IMR-90 (cell line): ENCODE measurements at regions not wholly inside any gene's neighbourhood (a gene's known extent, or its start where the extent isn't known, plus 50 kb on each side); places are given as distances from the start of the nearest gene placed in this dataset.

ENCODE experiments used
- CHD1 ChIP-seq: IDR thresholded peaks from 2 replicates; pipeline ENCODE4 v1.6.1; 2012; ENCODE audit warnings: low read depth, low read length, improper control_type of control experiment
- CTCF ChIP-seq: conservative IDR thresholded peaks from 2 replicates; pipeline ENCODE4 v1.5.1; 2012; ENCODE audit warnings: mild to moderate bottlenecking, low read depth, low read length, improper control_type of control experiment
- ELK1 ChIP-seq: fragments of 150-350 bp; IDR thresholded peaks from 2 replicates; pipeline ENCODE4 v1.6.1; 2016; ENCODE audit warnings: low read depth, mild to moderate bottlenecking, low read length, moderate library complexity, borderline replicate concordance
- FOS ChIP-seq: fragments of 150-350 bp; IDR thresholded peaks from 2 replicates; pipeline ENCODE4 v1.6.1; 2016; ENCODE audit warnings: low read depth, low read length
- POLR2A ChIP-seq: IDR thresholded peaks from 2 replicates; pipeline ENCODE4 v1.6.1; 2012; ENCODE audit warnings: mild to moderate bottlenecking, low read depth, low read length
- RAD21 ChIP-seq: IDR thresholded peaks from 2 replicates; pipeline ENCODE4 v1.6.1; 2012; ENCODE audit warnings: low read length, improper control_type of control experiment
- RFX5 ChIP-seq: IDR thresholded peaks from 2 replicates; pipeline ENCODE4 v1.8.0; 2012; ENCODE audit warnings: low read depth, mild to moderate bottlenecking, low read length, moderate library complexity
- USF2 ChIP-seq: fragments of 150-350 bp; IDR thresholded peaks from 2 replicates; pipeline ENCODE4 v1.6.1; 2017; ENCODE audit warnings: mild to moderate bottlenecking, antibody characterized with exemption, low read length, low read depth

- TF ChIP-seq POLR2A = no peak
- no peak for TF ChIP-seq CTCF
- TF ChIP-seq ELK1 = no peak
- TF ChIP-seq RAD21 = no peak
- no peak for TF ChIP-seq FOS
- no peak for TF ChIP-seq RFX5
- no peak for TF ChIP-seq USF2
- TF ChIP-seq CHD1 = no peak
Measured at GRCh38 chr7:81842361-81842760, 72.5 kb upstream of the HGF start.
